ENCODE measurements at regions not wholly inside any gene's neighbourhood (a gene's known extent, or its start where the extent isn't known, plus 50 kb on each side); places are given as distances from the start of the nearest gene placed in this dataset.

GRCh38 chr3:146680617-146681016, 75.5 kb upstream of the PLSCR5 start:
- Mint-ChIP-seq H3K27ac (no peak overlapping the region), H3K9me3 (no peaks in the 10 kb centered on the region), H3K27me3 (ENCODE audit: low read depth) (no peaks in the 10 kb centered on the region), H3K4me3 (no peak overlapping the region), H3K36me3 (ENCODE audit: low read depth) (no peaks in the 10 kb centered on the region), H3K4me1 (peaks cover 5% of the 10 kb centered on the region)
- TF ChIP-seq CTCF (IDR thresholded peaks at IDR 0.05; ENCODE audit: unreplicated experiment in 3 of 3): no peak

- H3K4me1 Mint-ChIP-seq: peaks cover 5% of the 10 kb centered on the region
- no peak for TF ChIP-seq CTCF (IDR thresholded peaks at IDR 0.05; ENCODE audit: unreplicated experiment in 3 of 3)
- no peak overlapping the region for H3K4me3 Mint-ChIP-seq
- H3K27ac Mint-ChIP-seq: no peak overlapping the region
- H3K27me3 Mint-ChIP-seq (ENCODE audit: low read depth): no peaks in the 10 kb centered on the region
- H3K9me3 Mint-ChIP-seq: no peaks in the 10 kb centered on the region
- no peaks in the 10 kb centered on the region for H3K36me3 Mint-ChIP-seq (ENCODE audit: low read depth)
Observed at GRCh38 chr3:146679995-146680394, 74.8 kb upstream of the PLSCR5 start.

GRCh38 chr3:146679191-146679590, 74.0 kb upstream of the PLSCR5 start:
- Mint-ChIP-seq H3K4me3 (no peak overlapping the region), H3K9me3 (no peaks in the 10 kb centered on the region), H3K4me1 (peaks cover 5% of the 10 kb centered on the region), H3K27ac (no peak overlapping the region), H3K36me3 (ENCODE audit: low read depth) (no peaks in the 10 kb centered on the region), H3K27me3 (ENCODE audit: low read depth) (no peaks in the 10 kb centered on the region)
- no peak for TF ChIP-seq CTCF (IDR thresholded peaks at IDR 0.05; ENCODE audit: unreplicated experiment in 3 of 3)

GRCh38 chr3:146672941-146673340, 67.8 kb upstream of the PLSCR5 start:
- no peak for TF ChIP-seq CTCF (IDR thresholded peaks at IDR 0.05; ENCODE audit: unreplicated experiment in 3 of 3)
- H3K4me1 Mint-ChIP-seq: no peaks in the 10 kb centered on the region
- no peak overlapping the region for H3K4me3 Mint-ChIP-seq
- H3K9me3 Mint-ChIP-seq: no peaks in the 10 kb centered on the region
- H3K27ac Mint-ChIP-seq: no peak overlapping the region
- no peaks in the 10 kb centered on the region for H3K36me3 Mint-ChIP-seq (ENCODE audit: low read depth)
- H3K27me3 Mint-ChIP-seq (ENCODE audit: low read depth): no peaks in the 10 kb centered on the region

GRCh38 chr3:146664403-146664802, 59.3 kb upstream of the PLSCR5 start:
- Mint-ChIP-seq H3K36me3 (ENCODE audit: low read depth) (no peaks in the 10 kb centered on the region), H3K9me3 (peaks cover 4% of the 10 kb centered on the region), H3K27ac (no peak overlapping the region), H3K4me1 (no peaks in the 10 kb centered on the region), H3K4me3 (no peak overlapping the region), H3K27me3 (ENCODE audit: low read depth) (no peaks in the 10 kb centered on the region)
- TF ChIP-seq CTCF (IDR thresholded peaks at IDR 0.05; ENCODE audit: unreplicated experiment in 3 of 3): no peak

GRCh38 chr3:146658841-146659240, 53.7 kb upstream of the PLSCR5 start:
- no peaks in the 10 kb centered on the region for H3K36me3 Mint-ChIP-seq (ENCODE audit: low read depth)
- no peaks in the 10 kb centered on the region for H3K4me1 Mint-ChIP-seq
- no peak overlapping the region for H3K4me3 Mint-ChIP-seq
- H3K9me3 Mint-ChIP-seq: peaks cover 4% of the 10 kb centered on the region
- no peaks in the 10 kb centered on the region for H3K27me3 Mint-ChIP-seq (ENCODE audit: low read depth)
- no peak for TF ChIP-seq CTCF (IDR thresholded peaks at IDR 0.05; ENCODE audit: unreplicated experiment in 3 of 3)
- no peak overlapping the region for H3K27ac Mint-ChIP-seq
